GM12878 (cell line): ENCODE measurements at regions not wholly inside any gene's neighbourhood (a gene's known extent, or its start where the extent isn't known, plus 50 kb on each side); places are given as distances from the start of the nearest gene placed in this dataset.

Experiments
- ATAC-seq: fragments of 200-7000 bp; cut with Tn5 transposase; 3 replicates; pipeline ENCODE4 v1.9.1; 2020; ENCODE audit warnings: mild to moderate bottlenecking, moderate library complexity
- BruUV-seq: library from RNA; stranded (reverse); fragments of 400-500 nt; replicated peaks from 2 replicates; lab custom pipeline; 2021; lab: Mats Ljungman, UMichigan
- CTCF ChIA-PET: fragments of 300-600 bp; sonication (Branson Sonifier 250); formaldehyde crosslinking; extraction: SDS; loops from one replicate; lab custom pipeline; 2021; ENCODE audit warnings: inconsistent platforms; lab: Yijun Ruan, JAX
- POLR2A ChIA-PET: fragments of 350-600 bp; formaldehyde crosslinking; extraction: SDS; loops from one replicate; lab custom pipeline; 2021; ENCODE audit warnings: inconsistent platforms; lab: Charles Lee
- RAD21 ChIA-PET: fragments of 300-600 bp; sonication (Branson Sonifier 250); formaldehyde crosslinking; loops from one replicate; lab custom pipeline; 2023; ENCODE audit warnings: antibody characterized with exemption; ENCODE audit not compliant: unreplicated experiment; lab: Charles Lee
- SMC1A ChIA-PET: fragments of 300-600 bp; sonication (Branson Sonifier 250); formaldehyde crosslinking; loops from one replicate; lab custom pipeline; 2023; ENCODE audit not compliant: unreplicated experiment, uncharacterized antibody; lab: Charles Lee
- DNase-seq: peaks from one replicate; pipeline ENCODE4 v3.0.0-alpha.2; 2011; ENCODE audit warnings: low read depth, low spot score
- FAIRE-seq: peaks from 3 replicates; lab custom pipeline; 2011; peaks lifted over from hg19 to GRCh38; lab: Jason Lieb, UNC
- H2AFZ ChIP-seq: 2 replicates; pipeline ENCODE4 v1.6.0; 2011; ENCODE audit warnings: low read depth, low read length, control low read depth; ENCODE audit not compliant: control insufficient read depth
- H3K27ac ChIP-seq: 2 replicates; pipeline ENCODE4 v1.5.1; 2011; ENCODE audit warnings: control low read depth; ENCODE audit not compliant: control insufficient read depth, insufficient read depth
- H3K27me3 ChIP-seq, 2 experiments: replicated peaks in 1 of 2; 2 replicates each; pipeline versions ENCODE4 v1.6.0 to v1.6.1; 2011; ENCODE audit warnings: low read length in 1 of 2; ENCODE audit not compliant: control insufficient read depth in 2 of 2, insufficient read depth in 2 of 2
- H3K36me3 ChIP-seq, 2 experiments: 2 replicates each; pipeline ENCODE4 v1.5.1; 2011; ENCODE audit warnings: low read length in 1 of 2; ENCODE audit not compliant: control insufficient read depth in 2 of 2, insufficient read depth in 2 of 2
- H3K4me1 ChIP-seq: 2 replicates; pipeline ENCODE4 v1.6.1; 2011; ENCODE audit warnings: mild to moderate bottlenecking, low read length, moderate library complexity, mixed read lengths; ENCODE audit not compliant: control insufficient read depth, insufficient read depth
- H3K4me2 ChIP-seq: 2 replicates; pipeline ENCODE4 v1.6.0; 2011; ENCODE audit warnings: control low read depth; ENCODE audit not compliant: control insufficient read depth, insufficient read depth
- H3K4me3 ChIP-seq: fragments of 200-600 bp; sonication (generic); 2 replicates; pipeline ENCODE4 v1.5.1; 2016
- H3K79me2 ChIP-seq: 2 replicates; pipeline ENCODE4 v1.6.0; 2011; ENCODE audit warnings: low read length; ENCODE audit not compliant: control insufficient read depth, insufficient read depth
- H3K9ac ChIP-seq: 2 replicates; pipeline ENCODE4 v1.8.0; 2011; ENCODE audit warnings: low read length, control low read depth, mixed read lengths; ENCODE audit not compliant: control insufficient read depth, insufficient read depth
- H3K9me3 ChIP-seq: replicated peaks from 3 replicates; pipeline ENCODE4 v1.5.1; 2011; ENCODE audit warnings: mild to moderate bottlenecking, low read length; ENCODE audit not compliant: control insufficient read depth, insufficient read depth
- H4K20me1 ChIP-seq: 2 replicates; pipeline ENCODE4 v1.6.0; 2011; ENCODE audit not compliant: control insufficient read depth, insufficient read depth
- CBFB ChIP-seq: IDR thresholded peaks from 2 replicates; pipeline ENCODE4 v1.6.1; 2016; ENCODE audit warnings: antibody characterized with exemption, low read depth
- EZH2 ChIP-seq: IDR thresholded peaks from 2 replicates; pipeline ENCODE4 v1.6.1; 2012; ENCODE audit warnings: low read depth, mild to moderate bottlenecking, control low read depth, inconsistent platforms, low read length, borderline replicate concordance; ENCODE audit not compliant: control insufficient read depth
- HDAC2 ChIP-seq: fragments of 200-600 bp; sonication (generic); IDR thresholded peaks from 2 replicates; pipeline ENCODE4 v1.6.1; 2017
- MTA3 ChIP-seq: IDR thresholded peaks from 2 replicates; pipeline ENCODE4 v1.6.1; 2012; ENCODE audit warnings: low read length, inconsistent platforms, borderline replicate concordance
- RUNX3 ChIP-seq: IDR thresholded peaks from 2 replicates; pipeline ENCODE4 v1.6.1; 2012; ENCODE audit warnings: low read length, inconsistent platforms
- SMAD5 ChIP-seq: IDR thresholded peaks from 2 replicates; pipeline ENCODE4 v1.6.1; 2016; ENCODE audit warnings: antibody characterized with exemption, low read depth
- SUPT20H ChIP-seq: IDR thresholded peaks from 2 replicates; pipeline ENCODE4 v1.6.1; 2011; ENCODE audit warnings: low read depth, mild to moderate bottlenecking, low read length, moderate library complexity, borderline replicate concordance; ENCODE audit not compliant: control insufficient read depth
- YBX1 ChIP-seq: fragments of 450-650 bp; IDR thresholded peaks from 2 replicates; pipeline ENCODE4 v1.6.1; 2016; ENCODE audit warnings: antibody characterized with exemption
- YY1 ChIP-seq: IDR thresholded peaks from 2 replicates; pipeline ENCODE4 v1.6.1; 2011; ENCODE audit warnings: low read depth, mild to moderate bottlenecking, low read length
- ZSCAN29 ChIP-seq: fragments of 450-650 bp; IDR thresholded peaks from 2 replicates; pipeline ENCODE4 v1.6.1; 2017; ENCODE audit warnings: mild to moderate bottlenecking, moderate library complexity
- WGBS: methylation state at CpG from one replicate; pipeline ENCODE4 v1.1.6; 2016; ENCODE audit warnings: low lambda C conversion rate; ENCODE audit not compliant: insufficient replicate concordance, insufficient coverage; ENCODE audit errors: missing lambda C conversion rate; 5-methylcytosine and 5-hydroxymethylcytosine counted together
- in situ Hi-C: fragments of 300-500 bp; cut with MboI; formaldehyde crosslinking; loops from 9 replicates; pipeline ENCODE4 v1.14.3; 2018; ENCODE audit warnings: mixed read lengths
- intact Hi-C: fragments of 100-400 bp; cut with micrococcal nuclease; formaldehyde crosslinking; loops from one replicate; pipeline ENCODE4 v1.14.2; 2022; ENCODE audit not compliant: unreplicated experiment
- TF ChIP-seq, protein P1 (sequence below): fragments of 450-650 bp; conservative IDR thresholded peaks from 2 replicates; pipeline ENCODE4 v1.6.1; 2017; ENCODE audit warnings: mild to moderate bottlenecking, moderate library complexity
- TF ChIP-seq, protein P2 (sequence below): fragments of 450-650 bp; IDR thresholded peaks from 2 replicates; pipeline ENCODE4 v1.6.1; 2017; ENCODE audit warnings: mild to moderate bottlenecking
- TF ChIP-seq, protein P3 (sequence below): fragments of 450-650 bp; IDR thresholded peaks from 2 replicates; pipeline ENCODE4 v1.6.1; 2017; ENCODE audit warnings: mild to moderate bottlenecking, moderate library complexity
- TF ChIP-seq, protein P4 (sequence below): IDR thresholded peaks from 2 replicates; pipeline ENCODE4 v1.6.1; 2012; ENCODE audit warnings: low read depth, low read length, improper control_type of control experiment

DNA sequence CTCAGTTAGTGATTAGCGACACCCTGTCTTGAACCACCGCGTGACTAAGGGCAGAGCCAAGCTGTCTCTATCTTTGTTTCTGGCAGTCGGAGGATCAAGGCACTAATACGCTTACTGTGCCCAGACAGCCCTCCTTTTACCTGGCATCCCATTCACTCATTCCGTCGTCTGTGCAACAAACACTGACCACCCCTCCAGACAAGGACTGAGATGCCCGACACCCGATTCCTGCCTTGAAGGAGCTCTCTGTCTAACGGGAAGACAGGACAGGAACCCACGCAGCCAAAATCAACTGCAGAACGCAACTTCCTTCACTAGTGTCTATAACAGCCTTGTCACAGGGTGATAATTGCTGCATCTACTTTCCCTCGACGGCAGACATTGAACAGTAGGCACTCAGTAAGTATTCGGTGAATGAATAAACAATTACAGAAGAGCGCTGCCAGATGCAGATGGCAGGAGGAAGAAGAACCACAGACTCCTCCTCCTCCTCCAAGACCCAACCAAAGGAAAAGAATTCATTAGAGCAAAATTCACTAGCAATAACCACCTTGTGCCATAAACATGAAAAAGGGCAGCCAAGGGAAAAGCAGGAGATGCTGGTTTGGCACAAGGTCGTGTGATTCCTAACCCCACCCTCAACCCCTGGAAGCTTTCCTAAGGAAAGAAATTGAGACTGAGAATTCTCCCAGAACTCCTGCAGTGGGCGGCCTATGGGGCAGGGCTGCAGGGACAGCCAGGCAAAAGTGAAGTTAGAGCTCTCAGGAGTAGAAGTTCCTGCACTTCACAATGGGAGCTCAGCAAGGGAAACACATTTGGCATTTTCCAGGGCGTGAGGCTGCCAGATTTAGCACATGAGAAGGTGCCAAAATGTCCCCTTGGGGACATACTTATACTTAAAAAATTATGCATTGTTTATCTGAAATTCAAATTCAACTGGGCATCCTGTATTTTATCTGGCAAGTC lies 186.6 kb upstream of the DIO3 start (continued):
- TF ChIP-seq, protein P1, sequence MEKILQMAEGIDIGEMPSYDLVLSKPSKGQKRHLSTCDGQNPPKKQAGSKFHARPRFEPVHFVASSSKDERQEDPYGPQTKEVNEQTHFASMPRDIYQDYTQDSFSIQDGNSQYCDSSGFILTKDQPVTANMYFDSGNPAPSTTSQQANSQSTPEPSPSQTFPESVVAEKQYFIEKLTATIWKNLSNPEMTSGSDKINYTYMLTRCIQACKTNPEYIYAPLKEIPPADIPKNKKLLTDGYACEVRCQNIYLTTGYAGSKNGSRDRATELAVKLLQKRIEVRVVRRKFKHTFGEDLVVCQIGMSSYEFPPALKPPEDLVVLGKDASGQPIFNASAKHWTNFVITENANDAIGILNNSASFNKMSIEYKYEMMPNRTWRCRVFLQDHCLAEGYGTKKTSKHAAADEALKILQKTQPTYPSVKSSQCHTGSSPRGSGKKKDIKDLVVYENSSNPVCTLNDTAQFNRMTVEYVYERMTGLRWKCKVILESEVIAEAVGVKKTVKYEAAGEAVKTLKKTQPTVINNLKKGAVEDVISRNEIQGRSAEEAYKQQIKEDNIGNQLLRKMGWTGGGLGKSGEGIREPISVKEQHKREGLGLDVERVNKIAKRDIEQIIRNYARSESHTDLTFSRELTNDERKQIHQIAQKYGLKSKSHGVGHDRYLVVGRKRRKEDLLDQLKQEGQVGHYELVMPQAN: no peak
- TF ChIP-seq ZSCAN29: no peak

DNA sequence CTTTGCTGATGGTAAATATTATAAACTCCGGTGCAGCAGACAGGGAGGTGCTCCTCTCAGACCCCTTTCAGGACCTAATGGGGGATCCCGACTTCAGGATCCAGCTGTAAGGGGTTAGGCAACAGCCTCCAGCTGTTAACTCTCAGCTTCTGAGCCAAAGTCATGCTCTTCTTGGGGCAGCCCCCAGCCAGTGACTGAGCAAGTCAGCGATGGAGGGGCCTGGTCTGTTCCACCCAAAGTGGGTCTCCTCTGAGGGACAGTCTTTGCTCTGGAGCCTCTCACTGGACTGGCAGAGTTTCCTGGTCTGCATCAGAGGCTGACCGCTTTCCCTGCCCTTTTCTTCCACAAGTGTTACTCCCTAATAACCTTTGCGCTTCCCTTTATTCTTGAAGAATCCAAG lies 184.2 kb upstream of the DIO3 start:
- no peak overlapping the region for H2AFZ ChIP-seq
- ChIA-PET SMC1A (no interaction called here), RAD21 (no interaction called here), CTCF (no interaction called here), POLR2A (no interaction called here)
- H3K36me3 ChIP-seq: no peaks in the 10 kb centered on the region
- H3K27ac ChIP-seq: no peak overlapping the region
- no peak for FAIRE-seq
- H3K4me1 ChIP-seq: no peaks in the 10 kb centered on the region
- no peak overlapping the region for H3K4me2 ChIP-seq
- no peak overlapping the region for H3K9ac ChIP-seq
- no TSS peak for BruUV-seq
- no peak for ATAC-seq
- H4K20me1 ChIP-seq: no peaks in the 10 kb centered on the region
- H3K4me3 ChIP-seq: no peak overlapping the region
- in situ Hi-C loops: no loop called here
- 44% methylated on average over 5 of the region's 5 CpGs for WGBS
- no peaks in the 10 kb centered on the region for H3K9me3 ChIP-seq
- no peak for DNase-seq
- intact Hi-C loops: no loop called here
- no peaks in the 10 kb centered on the region for H3K27me3 ChIP-seq
- H3K79me2 ChIP-seq: no peaks in the 10 kb centered on the region
- TF ChIP-seq RUNX3: no peak
- TF ChIP-seq, protein P2, sequence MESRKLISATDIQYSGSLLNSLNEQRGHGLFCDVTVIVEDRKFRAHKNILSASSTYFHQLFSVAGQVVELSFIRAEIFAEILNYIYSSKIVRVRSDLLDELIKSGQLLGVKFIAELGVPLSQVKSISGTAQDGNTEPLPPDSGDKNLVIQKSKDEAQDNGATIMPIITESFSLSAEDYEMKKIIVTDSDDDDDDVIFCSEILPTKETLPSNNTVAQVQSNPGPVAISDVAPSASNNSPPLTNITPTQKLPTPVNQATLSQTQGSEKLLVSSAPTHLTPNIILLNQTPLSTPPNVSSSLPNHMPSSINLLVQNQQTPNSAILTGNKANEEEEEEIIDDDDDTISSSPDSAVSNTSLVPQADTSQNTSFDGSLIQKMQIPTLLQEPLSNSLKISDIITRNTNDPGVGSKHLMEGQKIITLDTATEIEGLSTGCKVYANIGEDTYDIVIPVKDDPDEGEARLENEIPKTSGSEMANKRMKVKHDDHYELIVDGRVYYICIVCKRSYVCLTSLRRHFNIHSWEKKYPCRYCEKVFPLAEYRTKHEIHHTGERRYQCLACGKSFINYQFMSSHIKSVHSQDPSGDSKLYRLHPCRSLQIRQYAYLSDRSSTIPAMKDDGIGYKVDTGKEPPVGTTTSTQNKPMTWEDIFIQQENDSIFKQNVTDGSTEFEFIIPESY: no peak
- TF ChIP-seq EZH2: no peak
- no peak for TF ChIP-seq CBFB
- TF ChIP-seq YBX1: no peak
- no peak for TF ChIP-seq SMAD5
- TF ChIP-seq MTA3: no peak
- TF ChIP-seq, protein P3, sequence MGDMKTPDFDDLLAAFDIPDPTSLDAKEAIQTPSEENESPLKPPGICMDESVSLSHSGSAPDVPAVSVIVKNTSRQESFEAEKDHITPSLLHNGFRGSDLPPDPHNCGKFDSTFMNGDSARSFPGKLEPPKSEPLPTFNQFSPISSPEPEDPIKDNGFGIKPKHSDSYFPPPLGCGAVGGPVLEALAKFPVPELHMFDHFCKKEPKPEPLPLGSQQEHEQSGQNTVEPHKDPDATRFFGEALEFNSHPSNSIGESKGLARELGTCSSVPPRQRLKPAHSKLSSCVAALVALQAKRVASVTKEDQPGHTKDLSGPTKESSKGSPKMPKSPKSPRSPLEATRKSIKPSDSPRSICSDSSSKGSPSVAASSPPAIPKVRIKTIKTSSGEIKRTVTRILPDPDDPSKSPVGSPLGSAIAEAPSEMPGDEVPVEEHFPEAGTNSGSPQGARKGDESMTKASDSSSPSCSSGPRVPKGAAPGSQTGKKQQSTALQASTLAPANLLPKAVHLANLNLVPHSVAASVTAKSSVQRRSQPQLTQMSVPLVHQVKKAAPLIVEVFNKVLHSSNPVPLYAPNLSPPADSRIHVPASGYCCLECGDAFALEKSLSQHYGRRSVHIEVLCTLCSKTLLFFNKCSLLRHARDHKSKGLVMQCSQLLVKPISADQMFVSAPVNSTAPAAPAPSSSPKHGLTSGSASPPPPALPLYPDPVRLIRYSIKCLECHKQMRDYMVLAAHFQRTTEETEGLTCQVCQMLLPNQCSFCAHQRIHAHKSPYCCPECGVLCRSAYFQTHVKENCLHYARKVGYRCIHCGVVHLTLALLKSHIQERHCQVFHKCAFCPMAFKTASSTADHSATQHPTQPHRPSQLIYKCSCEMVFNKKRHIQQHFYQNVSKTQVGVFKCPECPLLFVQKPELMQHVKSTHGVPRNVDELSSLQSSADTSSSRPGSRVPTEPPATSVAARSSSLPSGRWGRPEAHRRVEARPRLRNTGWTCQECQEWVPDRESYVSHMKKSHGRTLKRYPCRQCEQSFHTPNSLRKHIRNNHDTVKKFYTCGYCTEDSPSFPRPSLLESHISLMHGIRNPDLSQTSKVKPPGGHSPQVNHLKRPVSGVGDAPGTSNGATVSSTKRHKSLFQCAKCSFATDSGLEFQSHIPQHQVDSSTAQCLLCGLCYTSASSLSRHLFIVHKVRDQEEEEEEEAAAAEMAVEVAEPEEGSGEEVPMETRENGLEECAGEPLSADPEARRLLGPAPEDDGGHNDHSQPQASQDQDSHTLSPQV: no peak
- TF ChIP-seq, protein P4, sequence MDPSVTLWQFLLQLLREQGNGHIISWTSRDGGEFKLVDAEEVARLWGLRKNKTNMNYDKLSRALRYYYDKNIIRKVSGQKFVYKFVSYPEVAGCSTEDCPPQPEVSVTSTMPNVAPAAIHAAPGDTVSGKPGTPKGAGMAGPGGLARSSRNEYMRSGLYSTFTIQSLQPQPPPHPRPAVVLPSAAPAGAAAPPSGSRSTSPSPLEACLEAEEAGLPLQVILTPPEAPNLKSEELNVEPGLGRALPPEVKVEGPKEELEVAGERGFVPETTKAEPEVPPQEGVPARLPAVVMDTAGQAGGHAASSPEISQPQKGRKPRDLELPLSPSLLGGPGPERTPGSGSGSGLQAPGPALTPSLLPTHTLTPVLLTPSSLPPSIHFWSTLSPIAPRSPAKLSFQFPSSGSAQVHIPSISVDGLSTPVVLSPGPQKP: no peak
- no peak for TF ChIP-seq SUPT20H
- no peak for TF ChIP-seq HDAC2
- TF ChIP-seq YY1: no peak
